HG03469 (cell line): ENCODE measurements at regions not wholly inside any gene's neighbourhood (a gene's known extent, or its start where the extent isn't known, plus 50 kb on each side); places are given as distances from the start of the nearest gene placed in this dataset.

ENCODE experiments used
- ATAC-seq: cut with Tn5 transposase; IDR thresholded peaks from one replicate; pipeline ENCODE4 v1.9.1; 2021; ENCODE audit warnings: mild to moderate bottlenecking, moderate library complexity, moderate number of reproducible peaks; ENCODE audit not compliant: unreplicated experiment

DNA sequence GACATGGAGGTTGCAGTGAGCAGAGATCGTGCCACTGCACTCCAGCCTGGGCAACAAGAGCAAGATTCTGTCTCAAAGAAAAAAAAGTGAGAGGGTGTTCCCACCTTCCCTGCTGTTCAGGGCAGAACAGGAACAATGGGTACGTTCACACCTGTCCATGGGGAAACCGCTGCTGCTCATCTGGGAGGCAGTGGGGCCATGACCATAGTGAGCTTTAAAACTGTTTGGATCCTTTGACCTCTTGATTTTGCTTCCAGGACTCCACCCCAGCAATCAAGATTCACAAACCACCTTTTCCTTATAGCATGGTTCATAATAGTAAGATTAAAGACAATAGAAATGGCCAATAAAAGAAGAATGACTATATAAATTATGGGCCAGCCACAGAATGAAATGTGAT lies 209.2 kb downstream of the ARL4C start:
- no peak for ATAC-seq

DNA sequence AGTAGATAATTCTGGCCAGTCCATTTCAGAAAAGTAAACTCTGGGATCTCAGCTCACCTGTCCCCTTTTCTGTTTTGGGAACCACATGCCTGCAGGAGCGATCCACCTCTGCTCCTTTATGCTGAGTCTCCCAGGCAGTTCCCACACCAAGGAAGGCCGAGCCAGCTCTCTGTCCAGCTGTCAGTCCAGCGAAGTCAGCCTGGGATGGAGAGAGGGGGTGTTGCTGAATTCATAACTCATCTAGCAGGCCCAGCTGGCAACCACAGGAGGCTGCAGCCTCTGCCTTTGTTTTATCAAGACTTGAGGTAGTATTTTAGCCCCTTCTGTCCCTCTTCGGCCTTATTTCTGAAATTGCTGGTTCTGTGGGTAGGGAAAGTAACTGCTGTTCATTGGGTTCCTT lies 209.9 kb downstream of the ARL4C start:
- ATAC-seq = no peak

DNA sequence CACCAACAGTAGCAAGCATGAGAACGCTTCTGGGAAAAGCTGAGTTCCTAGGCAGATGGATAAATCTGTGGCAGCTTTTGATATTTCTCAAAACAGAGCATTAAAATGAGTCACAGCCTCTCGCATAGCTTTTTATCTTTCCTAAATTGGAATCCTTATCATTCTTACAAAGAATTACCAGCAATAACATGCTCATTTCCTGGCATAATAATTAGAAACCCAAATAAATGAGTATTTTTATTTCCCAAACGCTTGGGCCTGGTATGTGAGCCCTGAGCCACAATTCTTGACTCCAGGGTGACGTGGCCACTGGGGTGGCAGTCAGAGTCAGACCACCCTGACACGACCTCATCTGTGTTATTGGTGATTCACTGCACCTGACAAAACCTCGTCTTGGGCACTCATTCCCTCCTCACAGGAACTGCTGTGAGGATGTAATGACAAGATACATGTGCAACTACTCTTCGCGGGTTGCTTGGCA lies 210.7 kb downstream of the ARL4C start:
- ATAC-seq = no peak

DNA sequence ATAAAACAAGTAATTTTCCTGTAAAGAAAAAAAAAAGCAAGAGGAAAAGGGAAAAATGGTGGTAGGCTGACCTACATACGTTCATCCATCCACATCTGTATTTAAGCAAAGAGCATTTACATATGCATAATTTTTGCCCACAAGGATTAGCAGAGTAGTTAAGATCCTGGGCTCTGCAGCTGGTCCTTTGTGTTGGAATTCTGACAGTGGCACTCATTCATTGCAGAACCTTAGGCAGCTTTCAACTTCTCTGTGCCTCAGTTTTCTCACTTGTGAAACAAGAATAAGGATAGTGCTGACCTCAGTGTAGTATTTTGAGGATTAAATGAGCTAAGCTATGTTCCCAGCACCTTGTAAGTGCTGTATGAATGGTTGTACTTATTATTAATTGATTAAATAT lies 211.3 kb downstream of the ARL4C start:
- ATAC-seq = no peak

DNA sequence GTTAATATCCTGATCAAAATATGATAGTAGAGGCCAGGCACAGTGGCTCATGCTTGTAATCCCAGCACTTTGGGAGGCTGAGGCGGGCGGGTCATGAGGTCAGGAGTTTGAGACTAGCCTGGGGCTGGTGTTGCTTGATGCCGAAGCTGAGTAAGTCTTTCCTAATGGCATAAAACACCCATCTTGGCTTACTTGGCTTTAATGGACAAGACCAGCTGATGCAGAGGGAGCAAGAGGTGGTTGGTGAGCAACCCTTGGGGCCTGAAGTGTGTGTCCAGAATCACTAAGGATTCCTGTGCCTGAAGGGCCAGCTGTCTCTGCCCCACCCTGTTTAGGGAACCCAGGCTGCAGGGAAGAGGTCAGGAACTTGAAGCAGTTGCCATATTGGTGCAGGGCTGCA lies 217.2 kb downstream of the ARL4C start:
- no peak for ATAC-seq

DNA sequence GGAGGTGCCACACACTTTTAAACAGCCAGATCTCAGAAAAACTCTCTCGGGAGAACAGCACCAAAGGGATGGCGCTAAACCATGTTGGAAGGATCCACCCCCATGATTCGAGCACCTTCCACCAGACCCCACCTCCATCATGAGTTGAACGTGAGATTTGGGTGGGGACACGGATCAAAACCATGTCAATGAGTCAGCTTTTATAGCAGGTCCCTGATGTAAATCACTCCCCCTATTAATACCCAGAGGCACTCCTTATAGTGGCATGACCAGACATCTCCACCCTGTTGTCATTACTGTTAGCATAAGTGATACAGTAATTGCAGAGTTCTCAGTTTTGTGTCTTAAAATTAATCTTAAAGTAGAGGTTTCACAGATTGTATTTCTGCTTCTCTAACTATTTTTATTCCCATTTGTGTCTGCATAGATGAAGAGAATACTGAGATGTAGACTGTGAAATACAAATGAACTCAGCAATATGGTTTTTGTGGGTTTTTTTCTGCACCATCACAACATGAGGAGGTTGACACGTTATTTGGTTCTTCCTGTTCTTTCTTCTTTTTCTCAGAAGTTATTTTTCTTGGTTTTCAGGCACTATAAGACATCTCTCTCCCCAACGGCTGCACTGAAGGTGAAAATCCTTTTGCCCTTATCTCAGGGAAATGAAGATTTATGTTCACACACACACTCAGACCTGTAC lies 218.2 kb downstream of the ARL4C start:
- ATAC-seq = no peak

DNA sequence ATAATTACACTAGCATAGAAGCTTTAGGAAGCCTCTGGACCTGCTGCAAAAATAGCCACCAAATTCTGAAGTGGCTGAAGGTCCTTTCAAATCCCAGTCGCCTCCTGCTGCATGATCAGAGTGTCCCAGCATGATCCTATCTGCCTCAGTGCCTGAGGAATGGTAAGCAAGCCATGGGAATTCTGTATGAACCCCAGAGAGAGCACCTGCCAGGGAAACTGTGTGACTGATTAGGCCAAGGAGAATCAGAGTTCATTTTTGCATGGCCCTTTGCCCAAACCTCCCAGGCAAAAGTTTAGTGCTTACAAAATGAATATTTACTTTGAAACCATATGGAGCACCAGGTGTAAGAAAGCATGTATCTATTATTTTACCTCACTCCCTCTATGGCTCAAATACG lies 221.4 kb downstream of the ARL4C start:
- no peak for ATAC-seq

DNA sequence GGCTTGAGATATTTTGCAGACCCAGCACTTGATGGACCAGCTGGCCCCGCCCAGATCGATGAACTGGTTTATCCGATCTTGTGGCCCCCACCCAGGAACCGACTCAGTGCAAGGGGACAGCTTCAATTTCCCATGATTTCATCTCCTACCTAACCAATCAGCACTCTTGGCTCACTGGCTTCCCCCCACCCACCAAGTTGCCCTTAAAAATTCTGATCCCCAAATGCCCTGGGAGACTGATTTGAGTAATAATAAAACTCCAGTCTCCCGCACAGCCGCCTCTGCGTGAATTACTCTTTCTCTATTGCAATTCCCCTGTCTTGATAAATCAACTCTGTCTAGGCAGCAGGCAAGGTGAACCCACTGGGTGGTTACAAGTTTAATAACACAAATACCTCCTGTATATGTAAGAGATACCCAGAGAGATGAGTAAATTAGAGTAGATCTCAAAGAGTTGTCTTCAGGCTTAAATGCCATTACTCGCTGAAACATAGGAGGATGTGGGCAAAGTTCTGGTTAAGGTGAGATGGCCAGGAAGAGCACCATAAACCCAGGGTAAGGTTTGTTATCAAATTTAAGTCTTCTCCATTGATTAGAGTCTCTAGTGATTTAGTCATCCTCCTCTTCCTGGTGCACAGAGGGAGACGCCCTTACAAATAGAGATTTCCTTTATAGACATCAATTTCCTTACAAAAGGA lies 222.8 kb downstream of the ARL4C start:
- ATAC-seq = no peak

DNA sequence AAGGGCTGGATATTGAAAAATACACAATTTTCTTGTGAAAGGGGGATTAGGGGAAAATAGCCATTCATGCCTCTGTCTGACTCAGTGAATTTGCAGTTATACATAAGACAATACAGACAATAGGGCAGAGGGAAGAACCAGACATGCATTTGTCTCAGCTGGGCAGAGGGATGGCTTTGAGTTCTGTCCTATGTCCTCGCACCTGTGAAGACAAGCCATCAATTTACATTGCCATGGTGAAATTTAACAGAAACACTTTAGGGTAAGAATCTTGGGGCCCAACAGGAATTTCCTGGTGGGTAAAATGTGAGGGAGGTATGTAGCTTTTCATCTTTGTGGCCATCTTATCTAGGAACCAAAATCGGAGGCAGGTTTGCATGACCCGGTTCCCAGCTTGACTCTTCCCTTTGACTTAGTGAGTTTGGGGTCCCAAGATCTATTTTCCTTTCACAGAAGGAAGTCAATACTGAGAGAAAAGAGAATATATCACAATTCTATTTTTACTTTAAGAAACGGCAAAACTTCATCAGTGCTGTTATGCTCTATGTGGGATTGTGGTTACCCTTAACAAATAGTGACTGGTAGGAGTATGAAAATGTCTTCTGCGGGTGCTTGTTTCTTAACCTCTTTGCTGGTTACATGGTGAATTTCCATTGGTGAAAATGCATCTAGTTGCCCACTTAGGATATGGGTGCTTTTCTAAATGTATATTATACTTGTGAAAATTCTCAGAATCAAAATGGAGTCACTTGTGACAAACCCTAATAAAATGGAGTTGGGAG lies 221.8 kb downstream of the SPP2 start:
- ATAC-seq = no peak

DNA sequence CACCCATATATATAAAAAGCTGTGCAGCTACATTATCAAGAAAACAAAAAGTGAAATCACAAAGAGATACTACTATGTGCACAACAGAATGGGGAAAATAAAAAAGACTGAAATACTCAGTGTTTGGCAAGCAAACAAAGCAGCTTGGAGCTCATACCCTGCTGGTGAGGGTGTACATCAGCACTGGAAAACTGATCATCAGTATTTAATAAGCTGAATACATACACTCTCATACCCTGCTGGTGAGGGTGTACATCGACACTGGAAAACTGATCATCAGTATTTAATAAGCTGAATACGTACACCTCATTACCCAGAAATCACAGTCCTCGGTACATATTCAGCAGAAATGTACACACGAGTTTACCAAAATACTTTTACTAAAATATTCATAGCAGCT lies 220.8 kb downstream of the SPP2 start:
- ATAC-seq = no peak

DNA sequence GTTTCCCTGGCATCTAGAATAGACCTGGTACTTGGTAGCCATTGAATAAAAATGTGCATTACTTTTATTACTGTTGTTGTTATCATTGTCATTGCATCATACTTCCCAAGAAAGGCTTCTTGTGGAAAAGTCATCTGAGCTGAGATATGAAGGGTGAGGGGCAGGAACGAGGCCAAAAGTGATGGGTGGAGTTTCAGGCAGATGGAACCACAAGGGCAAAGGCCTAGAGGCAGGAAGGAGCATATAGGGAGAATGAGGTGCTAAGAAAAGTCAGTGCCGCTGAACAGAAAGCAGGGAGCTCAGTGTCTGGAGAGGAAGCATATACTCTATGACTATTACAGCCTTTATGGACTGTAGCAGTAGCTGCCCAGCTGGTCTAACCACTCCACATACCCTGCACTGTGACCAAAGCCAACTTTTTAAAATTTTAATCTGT lies 219.3 kb downstream of the SPP2 start:
- no peak for ATAC-seq

DNA sequence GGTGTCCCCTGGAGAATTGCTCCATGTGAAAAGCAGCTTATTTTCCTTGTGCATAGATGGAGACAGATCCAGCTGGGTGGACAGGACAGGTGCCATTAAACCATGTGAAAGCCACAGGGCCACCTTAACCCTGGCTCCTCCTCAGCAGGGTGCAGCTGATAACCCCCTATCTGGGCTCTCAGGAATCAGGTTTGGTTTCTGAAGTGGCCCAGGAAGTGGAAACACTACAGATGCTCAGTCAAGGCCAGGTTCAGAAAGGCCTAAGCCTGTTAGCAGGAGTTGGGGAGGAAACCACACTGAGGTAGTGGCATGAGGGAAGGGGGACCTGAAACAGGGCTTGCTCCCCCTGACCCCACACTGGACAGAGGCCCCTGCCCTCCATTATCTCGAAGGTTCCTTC lies 217.0 kb downstream of the SPP2 start:
- ATAC-seq = no peak

DNA sequence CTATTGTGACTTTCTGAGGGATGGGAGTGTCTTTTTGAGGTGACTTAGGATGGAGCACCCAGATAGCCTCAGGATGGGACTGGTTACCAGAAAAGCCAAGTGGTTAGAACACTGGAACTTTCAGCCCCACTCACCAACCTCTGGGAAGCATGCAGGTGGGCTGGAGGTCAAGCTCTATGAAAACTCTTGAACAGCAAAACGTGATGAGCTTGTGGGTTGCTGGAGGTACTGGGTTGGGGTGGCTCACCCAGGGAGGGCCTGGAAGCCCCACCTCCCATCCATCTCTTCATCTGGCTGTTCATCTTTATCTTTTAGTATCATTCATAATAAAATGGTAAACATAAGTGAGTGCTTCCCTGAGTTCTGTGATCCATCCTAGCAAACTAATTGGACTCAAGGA lies 216.4 kb downstream of the SPP2 start:
- no peak for ATAC-seq

DNA sequence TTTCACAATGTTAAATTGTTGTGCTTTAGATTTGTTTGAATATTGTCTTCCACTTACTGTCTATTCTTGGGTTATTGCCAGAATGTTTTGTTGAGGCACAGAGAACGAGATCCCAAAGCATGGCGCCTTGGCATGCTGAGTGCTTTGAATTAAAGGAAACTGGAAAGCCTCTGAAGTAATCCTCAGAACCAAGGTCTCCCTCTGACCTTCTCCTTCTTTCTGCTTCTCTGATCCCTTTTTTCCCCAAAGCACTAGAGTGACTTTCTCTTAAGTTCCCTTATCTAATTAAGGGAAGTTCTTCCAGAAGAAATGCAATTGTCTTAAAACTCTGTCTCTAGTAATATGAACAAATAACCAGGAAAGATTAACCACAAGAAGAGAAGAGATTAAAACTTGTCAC lies 214.7 kb downstream of the SPP2 start:
- ATAC-seq = no peak

DNA sequence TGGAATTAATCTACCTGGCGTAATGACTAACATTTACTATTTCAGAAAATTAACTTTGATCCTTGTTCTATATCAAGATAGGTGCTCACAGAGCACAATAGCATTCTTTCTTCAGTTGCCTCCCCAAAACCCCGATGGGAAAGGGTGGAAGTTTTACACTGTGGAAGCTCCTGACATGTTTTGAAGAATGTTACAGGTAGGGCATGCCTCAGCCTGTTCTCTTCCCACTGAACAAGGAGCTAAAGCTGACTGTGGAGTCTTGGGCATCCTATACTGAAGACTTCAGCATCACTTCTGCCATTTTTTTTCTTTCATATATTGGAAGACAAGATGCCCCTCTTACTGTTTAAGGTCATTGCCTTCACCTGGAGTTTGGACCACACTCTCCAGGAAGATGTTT lies 211.2 kb downstream of the SPP2 start:
- ATAC-seq = no peak

DNA sequence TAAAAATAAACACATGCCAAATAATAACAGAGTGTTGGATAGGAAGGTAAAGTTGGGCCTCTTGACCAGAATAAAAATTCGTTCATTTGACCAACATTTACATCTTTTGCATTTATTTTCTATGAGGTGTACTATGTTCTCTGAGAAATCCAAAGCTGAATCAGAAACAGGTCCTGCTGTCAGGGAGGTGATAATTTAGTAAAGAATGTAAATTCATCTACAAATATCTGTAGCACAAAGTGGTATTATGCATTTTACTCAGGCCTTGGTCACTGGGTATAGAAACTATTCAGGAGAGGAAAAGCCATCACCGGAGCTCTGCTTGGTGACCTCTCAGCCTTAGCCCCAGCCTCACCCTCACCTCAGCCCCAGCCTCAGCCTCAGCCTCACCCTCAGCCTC lies 208.9 kb downstream of the SPP2 start:
- no peak for ATAC-seq

DNA sequence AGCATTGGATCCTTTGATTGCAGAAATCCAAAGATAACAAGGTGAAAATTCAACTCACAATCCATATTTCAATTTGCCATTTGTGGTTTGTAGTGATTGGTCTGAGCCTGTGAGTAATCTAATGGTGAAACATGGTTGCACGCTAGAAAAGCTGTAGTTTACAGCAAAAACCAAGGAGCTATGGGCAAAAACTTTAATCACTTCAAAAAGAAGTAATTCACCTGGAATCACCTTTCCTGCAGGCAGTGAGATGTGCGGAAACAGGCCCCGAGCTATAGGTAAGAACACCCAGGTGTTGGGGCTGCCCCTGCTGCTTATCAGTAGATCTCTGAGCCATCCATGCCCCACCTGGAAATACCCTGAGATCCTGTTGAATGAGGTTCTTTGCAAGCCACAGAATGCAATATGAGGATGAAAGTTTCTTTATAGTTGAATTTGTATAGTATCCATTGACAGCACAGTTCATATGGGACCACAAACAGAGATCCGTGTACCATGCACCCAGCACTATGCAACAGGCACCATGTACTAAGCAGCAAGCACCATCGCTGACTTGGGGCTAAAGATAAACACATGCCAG lies 208.2 kb downstream of the SPP2 start:
- no peak for ATAC-seq

DNA sequence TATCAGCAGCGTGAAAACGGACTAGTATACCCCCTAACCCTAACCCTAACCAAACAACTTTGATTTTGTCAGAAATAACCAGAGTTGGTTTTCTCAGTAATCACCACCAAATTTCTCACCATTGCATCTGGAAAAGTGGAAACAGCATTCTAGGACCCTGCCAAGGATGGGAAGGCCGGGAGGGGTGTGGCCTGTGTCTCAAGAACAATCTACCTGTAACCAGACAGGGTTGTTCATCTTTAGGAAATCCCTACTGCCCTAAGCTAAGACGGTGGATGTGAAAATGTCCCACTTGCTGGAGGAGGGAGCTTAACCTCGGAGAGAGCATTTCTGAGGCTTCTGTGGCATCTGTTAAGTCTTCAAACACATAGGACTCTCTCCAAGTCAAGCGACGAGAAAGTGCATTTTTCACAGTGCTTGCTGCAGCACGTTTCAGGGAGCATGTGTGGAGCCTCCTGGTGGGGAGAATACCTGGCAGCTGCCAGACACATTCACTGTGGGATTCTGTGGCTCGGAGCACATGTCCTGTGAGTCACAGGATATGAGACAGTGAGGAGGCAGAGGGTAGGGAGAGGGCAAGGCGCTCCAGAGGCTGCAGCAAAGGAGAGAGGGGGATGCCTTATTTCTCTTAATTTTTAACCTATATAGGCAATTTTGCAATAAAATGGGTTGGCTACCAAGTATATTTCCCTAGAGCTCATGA lies 207.5 kb downstream of the SPP2 start:
- no peak for ATAC-seq

DNA sequence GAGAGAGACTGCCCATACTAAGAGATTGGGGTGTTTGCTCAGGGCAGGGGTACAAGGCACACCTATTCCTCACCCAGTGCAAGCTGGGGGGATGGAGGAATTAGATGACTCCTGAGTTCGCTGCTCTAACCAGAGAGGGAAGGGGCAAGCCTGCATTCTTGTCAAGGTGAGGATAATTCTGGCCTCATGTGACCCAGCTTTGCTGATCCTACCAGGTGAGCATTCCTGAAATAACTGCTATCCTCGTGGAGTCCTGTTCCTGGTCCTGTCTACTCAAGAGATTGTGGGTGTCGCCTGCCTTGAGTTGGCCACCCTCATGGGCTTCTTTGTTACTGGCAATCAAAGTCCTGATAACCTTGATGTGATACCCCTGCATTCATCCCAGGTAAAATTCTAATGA lies 206.0 kb downstream of the SPP2 start:
- no peak for ATAC-seq

DNA sequence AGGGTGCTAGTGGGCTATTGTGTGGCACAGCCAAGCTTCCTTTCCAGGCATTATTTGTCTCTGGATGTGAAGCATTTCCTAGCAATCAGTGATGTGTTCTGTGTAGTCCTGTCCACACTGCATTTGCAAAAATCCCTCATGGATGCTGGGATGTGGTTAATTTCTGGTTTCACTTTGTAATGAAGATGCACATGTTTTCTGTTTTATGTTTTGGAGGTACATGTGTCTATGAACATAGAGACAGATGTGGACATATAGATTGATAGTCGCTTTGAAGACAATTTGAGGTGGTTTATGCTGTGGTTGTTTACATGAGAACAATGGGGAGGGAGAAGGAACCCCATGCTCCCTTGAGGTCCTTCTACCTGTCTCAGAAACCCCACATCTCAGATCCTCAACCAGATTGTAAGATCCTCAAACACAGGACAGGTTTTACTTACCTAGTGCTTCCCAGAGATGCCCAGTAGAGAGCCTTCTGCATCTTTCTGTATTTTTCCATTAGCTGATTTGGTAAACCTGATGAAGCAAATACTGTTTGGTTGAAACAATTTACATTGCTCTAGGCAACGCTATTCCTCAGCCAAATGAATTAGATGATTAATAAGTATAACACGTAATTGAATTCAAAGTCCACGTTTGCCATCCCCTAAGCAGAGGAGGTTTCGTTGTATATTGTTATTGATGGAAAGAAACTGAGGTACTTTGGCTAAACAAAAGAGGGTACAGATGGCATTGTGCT lies 204.4 kb downstream of the SPP2 start:
- no peak for ATAC-seq
